ENCODE measurements at regions not wholly inside any gene's neighbourhood (a gene's known extent, or its start where the extent isn't known, plus 50 kb on each side); places are given as distances from the start of the nearest gene placed in this dataset.
"Not testable (repeated sequence)": the region's sequence is repeated elsewhere in the genome, so short reads cannot be mapped to it uniquely, and the experiment has no call there.

DNA sequence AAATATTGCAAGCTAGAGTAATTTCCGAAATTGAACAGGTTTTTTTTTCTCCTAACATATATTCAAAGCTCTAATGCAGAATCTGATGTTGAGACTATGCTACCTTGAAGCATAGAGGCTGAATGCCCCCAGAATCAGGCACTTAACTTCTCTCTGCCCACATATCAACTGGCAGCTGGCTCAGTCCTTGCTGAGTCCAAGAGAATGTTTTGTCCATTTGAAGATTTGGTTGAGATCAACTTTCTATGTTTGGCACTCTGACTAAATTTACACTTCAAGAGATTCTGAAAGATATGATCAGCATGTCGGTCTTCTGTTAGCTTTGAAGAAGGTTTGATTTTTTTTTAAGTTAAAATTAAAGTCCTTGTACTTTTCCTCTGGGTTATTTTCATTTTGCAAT is 1298.1 kb downstream of the EPHA7 start:
- DNase-seq (ENCODE audit: low read depth in 4 of 4, low spot score in 3 of 4), result no peak

DNA sequence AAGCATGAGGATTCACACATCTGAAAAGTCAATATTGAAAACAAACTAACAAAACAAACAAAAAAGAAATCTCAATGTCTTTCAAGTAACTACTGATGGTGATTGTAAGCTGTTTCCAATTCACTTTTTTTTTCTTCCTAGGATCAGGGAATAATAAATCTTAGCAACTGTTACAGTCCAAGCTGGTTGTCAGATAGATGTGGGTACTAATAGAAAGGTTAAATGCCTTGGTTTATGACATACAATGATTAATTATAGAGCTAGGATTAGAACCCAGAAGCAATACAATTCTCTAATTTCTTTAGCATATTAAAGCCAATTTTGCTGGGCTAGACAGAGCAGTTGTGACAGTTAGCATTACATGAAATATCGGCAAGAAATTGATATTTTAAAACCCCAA is 1301.6 kb downstream of the EPHA7 start:
- no peak for DNase-seq (ENCODE audit: low read depth in 4 of 4, low spot score in 3 of 4)

DNA sequence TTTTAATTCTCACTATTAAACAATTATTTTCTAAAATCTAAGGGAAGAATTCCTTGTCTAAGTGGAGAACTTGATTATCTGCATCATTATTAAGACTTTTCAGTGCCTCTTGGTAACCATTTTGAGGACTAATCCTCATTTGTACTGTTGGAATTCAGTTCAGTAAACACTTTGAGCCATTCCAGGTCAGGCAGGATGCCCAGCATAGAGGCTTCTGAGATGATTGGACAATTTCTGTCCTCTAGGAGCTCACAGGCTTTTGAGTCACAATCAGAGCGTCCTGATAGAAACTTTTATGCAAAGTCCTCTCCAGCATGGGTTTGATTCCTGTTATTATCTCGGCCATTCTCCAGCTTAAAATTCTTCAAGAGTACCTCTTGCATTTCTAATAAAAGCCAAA is 1304.6 kb downstream of the EPHA7 start:
- no peak for DNase-seq (ENCODE audit: low read depth in 4 of 4, low spot score in 3 of 4)

DNA sequence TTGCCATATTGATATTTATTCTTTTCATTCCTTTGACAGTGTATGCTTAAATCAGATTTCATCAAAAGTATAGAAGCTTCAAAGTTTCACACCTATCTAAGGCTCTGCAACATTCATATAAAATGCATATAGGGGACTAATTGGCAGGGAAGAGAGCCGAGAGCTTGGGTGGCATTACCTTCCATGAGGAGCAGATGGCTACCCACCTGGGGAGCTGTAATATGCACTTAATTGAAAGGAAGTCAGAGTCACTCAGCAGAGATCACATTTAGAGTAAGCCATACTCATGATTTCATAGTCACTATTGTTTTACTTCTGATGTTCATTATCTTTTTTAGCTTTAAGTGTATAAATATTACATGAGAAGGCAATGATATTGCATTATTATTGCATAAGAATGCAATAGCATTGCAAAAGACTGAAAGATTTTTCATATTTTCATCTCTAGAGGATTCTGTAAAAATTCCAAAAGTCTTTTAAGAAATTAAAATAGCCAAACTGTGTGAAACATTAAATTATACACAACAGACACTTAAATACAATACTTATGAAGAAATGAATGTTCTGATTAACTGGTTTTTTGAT is 1305.2 kb downstream of the EPHA7 start:
- DNase-seq (ENCODE audit: low read depth in 4 of 4, low spot score in 3 of 4), result no peak

DNA sequence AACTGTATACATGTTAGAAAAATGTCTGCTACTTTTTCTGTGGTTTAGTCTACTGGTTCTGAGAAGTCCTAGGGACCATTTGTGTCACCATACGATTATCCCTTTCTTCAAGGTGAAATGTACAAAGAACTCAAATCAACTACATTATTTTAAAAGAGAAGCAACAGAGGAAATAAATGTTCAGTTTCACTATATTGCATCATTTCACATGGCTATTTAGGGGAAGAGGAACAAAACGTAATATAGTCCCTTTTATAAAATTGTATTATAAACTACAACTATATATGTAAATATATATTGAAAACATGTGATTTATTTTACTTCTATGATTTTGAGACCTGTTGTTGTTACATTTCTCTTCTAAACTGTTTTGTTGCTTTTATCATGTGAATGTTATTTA is 1308.0 kb downstream of the EPHA7 start:
- no peak for DNase-seq (ENCODE audit: low read depth in 4 of 4, low spot score in 3 of 4)

DNA sequence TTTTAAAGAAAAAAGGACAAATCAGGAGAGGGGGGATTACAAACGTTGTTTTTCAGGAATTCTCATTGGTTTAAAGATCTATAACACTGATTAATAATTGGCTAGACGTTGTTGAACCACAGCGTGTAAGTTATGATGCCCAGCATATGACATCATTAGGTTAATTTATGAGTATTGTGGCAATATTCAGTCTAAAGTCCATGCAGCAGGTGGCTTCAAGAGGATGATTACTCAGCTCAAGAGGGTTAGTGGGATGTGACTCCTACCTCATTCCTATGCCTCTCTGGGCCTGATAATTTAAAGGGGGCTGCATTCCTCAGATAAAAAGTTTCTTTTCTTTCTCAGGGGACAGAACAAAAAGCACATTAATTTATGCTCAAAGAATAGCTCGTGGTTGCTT is 1309.0 kb downstream of the EPHA7 start:
- no peak for DNase-seq (ENCODE audit: low read depth in 4 of 4, low spot score in 3 of 4)

DNA sequence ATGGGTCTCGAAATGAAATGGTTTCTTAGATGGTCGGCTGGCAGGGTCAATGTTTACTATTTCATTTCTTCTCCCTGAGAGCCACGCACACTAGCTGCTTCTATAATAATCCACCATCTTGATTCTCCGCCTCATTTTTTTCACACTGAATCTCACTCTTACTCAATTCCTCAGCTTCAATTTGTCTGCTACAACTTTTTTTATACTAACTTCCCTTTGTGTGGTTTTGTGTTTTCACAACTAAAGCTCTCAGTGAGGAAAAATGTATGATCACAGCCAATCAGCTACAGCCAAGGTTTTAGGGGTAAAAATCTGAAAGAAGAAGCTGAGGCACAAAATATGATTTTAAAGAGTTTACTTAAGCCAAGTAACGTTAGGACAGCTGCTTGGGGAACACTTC is 1309.4 kb downstream of the EPHA7 start:
- DNase-seq (ENCODE audit: low read depth in 4 of 4, low spot score in 3 of 4), result no peak

DNA sequence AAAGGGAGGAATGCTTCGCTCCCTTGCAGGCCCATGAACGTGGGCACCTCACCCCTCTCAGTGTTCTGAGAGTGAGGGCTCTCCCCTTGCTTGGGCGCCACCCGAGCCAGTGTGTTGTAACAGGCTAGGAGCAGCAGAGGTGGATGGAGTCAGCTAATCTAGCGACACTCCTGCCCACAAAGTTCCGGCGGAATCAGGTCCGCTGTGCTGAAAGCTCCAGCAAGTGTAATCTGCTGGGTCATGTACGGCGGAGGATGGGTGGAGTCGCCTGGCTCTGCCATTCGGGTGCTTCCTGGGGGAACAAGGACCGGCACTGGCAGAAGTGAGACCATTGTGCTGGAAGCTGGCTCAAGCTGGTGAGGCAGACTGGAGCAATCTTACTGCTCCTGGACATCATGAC is 1310.1 kb downstream of the EPHA7 start:
- no peak for DNase-seq (ENCODE audit: low read depth in 4 of 4, low spot score in 3 of 4)

DNA sequence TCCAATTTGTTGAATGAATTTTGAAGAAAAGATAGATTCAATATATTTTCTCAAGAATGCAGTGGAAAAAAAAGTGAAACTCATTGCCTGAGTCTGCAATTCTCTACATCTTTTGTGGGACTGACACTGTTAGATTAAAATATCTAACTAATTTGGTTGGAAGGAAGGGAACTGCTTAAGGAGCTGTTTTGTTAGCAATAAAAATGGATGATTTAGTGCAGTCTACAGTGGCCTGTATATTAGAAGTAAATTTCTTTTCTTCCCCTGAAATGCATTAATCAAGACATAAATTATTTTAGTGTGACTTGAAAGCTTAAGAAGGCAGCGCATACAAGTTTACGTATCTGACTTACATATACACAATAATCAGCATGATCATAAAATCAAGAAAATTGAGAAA is 1332.6 kb downstream of the EPHA7 start:
- DNase-seq (ENCODE audit: low read depth in 4 of 4, low spot score in 3 of 4), result peak in 2 of 4 donors; percentile 6 to 8

DNA sequence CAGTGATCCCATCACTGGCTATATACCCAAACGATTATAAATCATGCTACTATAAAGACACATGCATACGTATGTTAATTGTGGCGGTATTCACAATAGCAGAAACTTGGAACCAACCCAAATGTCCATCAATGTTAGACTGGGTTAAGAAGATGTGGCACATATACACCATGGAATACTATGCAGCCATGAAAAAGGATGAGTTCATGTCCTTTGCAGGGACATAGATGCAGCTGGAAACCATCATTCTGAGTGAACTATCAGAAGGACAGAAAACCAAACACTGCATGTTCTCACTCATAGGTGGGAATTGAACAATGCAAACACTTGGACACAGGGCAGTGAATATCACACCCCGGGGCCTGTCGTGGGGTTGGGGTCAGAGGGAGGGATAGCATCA is 1335.4 kb downstream of the EPHA7 start:
- DNase-seq (ENCODE audit: low read depth in 4 of 4, low spot score in 3 of 4), result not testable (repeated sequence)

DNA sequence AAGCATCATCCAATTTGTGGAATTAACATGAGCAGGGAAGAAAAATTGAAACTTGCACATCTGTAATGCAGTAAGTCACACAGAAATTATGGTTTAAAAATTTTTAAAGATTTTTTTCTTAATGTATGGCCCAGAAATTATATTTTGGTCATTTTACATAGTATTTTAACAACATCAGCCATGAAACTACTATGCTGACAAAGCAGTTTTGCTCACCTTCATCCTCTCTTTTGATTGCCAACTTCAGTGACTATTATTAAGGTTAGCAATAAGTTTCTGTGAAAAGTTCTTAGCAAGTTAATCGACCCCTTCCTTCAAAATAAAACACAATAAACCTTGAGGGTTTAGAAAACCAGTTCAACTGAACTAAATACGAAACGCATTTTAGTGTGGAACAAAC is 1347.0 kb downstream of the EPHA7 start:
- no peak for DNase-seq (ENCODE audit: low read depth in 4 of 4, low spot score in 3 of 4)

DNA sequence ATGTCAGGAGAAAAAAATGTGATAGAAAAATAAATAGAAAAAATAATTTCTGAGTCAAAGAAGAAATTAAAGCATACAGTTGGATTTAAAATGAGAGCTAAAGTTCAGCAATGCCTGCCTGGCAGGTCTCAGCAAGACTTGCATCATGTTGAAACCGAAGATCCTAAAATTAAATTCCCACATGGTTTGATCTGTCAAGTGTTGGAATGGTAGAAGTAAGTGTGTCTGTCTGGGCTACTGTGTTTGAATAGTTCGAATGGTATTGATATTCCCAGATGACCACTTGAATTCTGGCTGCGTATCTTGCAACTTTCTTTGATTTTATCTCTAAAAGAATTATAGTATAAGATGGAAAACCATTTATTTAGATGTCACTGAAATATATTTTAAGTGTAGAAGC is 1349.6 kb downstream of the EPHA7 start:
- no peak for DNase-seq (ENCODE audit: low read depth in 4 of 4, low spot score in 3 of 4)

DNA sequence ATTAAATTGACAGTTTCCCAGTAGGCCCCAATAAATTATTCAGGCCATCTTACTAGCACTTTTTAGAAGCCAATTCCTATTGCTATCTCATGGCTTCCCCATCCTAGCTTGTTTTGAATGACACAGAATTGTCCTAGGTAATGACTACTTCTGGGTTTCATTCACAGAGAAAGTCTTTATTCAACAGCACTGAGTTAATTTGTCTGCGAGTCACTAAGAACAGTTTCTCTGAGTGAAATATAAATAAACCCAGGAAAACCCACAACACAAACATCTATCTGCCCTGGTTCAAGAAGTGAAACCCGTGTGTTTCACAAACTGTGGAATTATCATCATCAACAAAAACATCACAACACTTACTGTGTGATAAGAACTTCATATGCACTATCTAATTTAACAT is 1366.8 kb downstream of the EPHA7 start:
- no peak for DNase-seq (ENCODE audit: low read depth in 4 of 4, low spot score in 3 of 4)

DNA sequence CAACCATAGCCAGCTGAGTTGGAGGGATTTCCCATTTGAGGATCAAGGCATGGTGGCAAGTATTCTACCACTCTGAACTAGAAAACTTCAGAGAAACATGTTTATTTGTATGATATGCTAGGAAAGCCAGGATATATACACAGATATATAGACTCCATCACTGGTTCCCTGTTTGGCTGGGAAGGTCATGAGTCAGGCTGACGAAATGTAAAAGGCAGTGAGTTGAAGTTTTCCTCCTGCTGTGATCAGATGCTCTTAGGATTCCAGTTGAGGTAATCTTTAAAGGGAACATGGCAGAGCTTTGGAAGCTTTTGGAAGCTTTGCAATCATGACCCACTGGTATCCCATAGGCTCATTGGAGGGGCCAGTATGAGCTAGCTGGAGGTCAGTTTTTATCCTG is 1369.1 kb downstream of the EPHA7 start:
- no peak for DNase-seq (ENCODE audit: low read depth in 4 of 4, low spot score in 3 of 4)

DNA sequence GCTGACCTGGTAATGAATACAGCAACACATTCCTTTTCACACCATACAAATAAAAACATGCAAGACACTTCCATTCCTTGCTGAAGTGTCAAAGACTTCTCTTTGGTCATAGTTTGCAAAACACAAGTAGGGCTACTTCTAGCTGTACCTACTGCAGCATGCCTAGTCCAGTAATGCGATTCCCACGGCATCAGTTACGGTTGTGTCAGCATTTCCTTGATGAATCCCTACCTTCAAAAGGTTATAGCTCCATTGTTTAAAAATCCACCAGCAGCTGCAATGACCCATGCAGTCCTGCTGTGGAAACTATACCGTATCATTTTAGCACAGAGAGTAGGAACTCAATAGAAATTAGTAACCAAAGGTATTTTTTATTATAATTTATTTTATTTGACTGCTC is 1371.5 kb downstream of the EPHA7 start:
- peak in 3 of 4 donors; percentile 5 to 33 (median 20) for DNase-seq (ENCODE audit: low read depth in 4 of 4, low spot score in 3 of 4)

DNA sequence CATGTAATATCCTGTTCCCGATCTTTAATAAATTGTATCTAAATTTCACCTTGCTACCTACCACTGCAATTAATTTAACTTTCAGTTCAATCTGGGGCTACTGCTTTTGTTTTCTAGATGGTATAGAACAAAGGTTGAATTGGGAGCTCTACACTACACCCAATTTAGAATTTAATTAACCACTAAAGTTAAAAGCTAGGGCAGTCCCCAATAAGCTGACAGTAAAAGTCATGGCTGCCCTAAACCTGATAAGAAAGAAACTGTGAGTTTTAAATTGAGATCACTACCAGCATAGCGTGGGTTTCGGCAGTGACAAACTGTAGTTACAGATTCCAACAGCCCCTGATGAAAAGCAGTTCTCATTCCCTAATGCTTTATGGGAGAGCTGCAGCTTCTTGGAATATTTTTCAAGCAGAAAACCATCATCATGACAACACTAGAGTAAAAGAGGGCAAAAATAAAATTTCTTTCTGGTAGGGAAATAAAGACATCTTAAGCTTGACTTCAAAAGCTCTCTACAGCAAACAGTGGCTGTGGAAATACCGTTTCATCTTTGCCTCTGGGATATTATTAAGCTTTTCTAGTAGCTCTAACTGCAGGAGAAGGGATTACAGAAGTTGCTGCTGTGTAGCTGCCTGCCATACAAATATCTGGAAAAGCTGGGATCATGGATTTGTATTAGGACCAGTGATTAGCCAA is 1372.1 kb downstream of the EPHA7 start:
- DNase-seq (ENCODE audit: low read depth in 4 of 4, low spot score in 3 of 4), result no peak

DNA sequence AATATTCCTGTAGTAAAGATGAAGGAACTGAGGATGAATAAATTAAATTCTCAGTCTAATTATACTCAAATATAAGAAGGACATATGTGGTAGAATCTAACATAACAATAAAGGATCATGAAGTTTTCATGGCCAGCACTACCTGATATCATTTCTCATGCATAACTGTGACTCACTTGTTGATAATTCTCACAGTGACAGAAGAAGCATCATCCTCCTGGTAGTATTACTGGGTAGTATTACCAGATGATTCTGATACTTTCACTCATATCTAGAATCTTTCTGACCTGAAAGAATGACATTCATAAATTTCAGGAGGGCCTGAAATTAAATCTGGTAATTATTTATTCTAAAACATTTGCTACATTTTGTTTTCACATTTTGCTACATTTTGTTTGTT is 1375.0 kb downstream of the EPHA7 start:
- DNase-seq (ENCODE audit: low read depth in 4 of 4, low spot score in 3 of 4), result no peak

DNA sequence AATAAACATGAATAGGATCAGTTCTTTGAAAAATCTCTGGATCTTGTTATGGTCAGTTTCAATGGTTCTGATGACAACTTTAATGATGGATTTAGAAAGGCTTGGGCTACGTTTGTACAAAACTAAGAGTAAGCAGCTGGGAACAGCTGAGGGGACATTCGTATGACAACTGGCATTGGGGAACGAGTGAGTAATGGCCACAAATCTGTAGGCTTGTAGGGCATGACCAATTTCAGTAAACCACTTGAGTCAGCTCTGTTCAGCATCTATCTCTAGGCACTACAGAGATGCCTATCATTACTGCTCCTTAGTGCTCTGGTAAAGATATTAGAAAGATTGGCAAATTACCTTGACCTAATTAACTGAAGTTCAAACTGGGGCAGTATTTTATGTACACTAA is 1375.6 kb downstream of the EPHA7 start:
- DNase-seq (ENCODE audit: low read depth in 4 of 4, low spot score in 3 of 4), result no peak

DNA sequence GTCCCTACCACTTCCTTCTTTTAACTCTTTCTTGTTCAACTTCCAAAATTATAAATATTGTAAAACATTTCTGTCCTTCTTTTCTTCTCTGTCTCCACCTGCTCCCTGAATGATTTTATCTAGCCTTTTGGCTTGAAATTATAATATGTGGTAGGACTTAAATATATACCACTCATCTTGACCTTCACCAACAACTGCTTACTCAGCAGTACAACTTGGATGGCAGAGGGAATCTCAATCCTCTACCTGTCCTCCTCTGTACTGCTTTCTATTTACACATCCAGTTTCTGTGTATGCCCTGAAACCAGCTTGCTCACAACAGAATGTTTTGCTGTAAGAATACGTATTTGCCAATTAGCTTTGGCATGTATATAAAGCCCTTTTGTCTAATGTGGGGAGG is 1392.5 kb downstream of the EPHA7 start:
- DNase-seq (ENCODE audit: low read depth in 4 of 4, low spot score in 3 of 4), result no peak

DNA sequence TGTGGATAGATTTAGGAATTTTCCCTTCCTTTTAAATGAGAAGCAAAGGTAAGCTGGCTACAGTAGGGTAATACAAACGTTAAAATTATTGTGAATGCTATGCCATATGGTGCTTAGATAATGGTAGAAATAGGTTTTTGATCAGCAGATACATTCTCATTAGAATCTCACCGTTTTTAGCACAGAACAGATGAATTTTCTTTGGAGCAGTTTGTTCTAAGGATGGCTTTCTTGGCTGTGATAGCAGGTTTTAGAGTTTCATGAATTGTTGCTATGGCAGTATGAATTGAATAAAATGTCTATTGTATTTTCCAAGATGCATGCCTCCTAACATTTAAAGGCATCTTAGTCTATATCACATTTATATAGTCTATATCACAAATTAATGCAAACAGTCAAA is 1394.5 kb downstream of the EPHA7 start:
- DNase-seq (ENCODE audit: low read depth in 4 of 4, low spot score in 3 of 4), result no peak

DNA sequence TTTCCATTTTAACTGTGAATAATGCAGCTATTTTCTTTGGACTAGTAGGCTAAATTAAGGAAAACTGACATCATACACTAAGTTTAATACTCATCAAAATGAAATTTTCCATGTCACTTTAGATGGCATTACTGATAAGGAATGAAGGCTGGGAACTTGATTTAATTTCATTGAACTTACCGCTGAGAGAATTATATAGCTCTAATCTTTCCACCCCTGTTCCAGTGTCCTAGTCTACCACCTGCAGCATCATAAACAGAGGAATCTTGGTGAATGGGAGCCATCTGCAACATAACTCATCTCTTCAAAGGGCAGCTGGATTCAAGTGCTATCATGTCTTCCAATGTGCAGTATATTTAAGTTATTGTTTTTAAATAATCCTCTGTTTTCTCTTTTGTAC is 1395.2 kb downstream of the EPHA7 start:
- no peak for DNase-seq (ENCODE audit: low read depth in 4 of 4, low spot score in 3 of 4)

DNA sequence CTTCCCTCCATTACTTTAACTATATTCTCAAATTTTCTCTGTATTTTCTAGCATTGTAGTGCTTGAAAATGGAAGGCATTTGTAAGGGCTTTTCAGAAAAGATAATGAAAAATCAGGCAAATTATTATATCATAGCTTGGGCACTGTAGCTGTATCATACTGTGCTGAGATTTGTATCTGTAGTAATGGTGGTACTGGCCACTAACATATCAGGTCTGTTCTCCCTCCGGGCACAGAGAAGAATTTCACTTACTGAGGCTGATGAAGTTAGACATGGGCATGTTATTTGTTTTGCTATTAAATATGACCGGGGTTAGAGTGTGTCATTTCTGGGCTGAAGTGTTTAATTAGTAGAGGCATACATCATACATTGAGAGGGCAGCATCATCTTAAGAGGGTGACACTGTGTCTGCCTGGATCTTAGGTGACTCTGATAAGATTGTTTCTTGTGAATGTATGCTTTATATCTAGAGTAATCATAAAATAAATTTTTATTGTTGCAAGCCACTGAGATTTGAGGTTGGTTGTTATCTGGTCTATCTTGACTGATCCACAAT is 1395.9 kb downstream of the EPHA7 start:
- no peak for DNase-seq (ENCODE audit: low read depth in 4 of 4, low spot score in 3 of 4)
